22Rv1 (cell line): ENCODE measurements at regions not wholly inside any gene's neighbourhood (a gene's known extent, or its start where the extent isn't known, plus 50 kb on each side); places are given as distances from the start of the nearest gene placed in this dataset.

Experiments used
- H3K27ac ChIP-seq: fragments of 450-650 bp; 2 replicates; pipeline ENCODE4 v1.5.1; 2017
- CTCF ChIP-seq: fragments of 450-650 bp; IDR thresholded peaks from 2 replicates; pipeline ENCODE4 v1.5.1; 2017; ENCODE audit warnings: mild to moderate bottlenecking
- ZFX ChIP-seq: fragments of 450-650 bp; IDR thresholded peaks from 2 replicates; pipeline ENCODE4 v1.6.1; 2017; ENCODE audit warnings: antibody characterized with exemption, borderline replicate concordance

DNA sequence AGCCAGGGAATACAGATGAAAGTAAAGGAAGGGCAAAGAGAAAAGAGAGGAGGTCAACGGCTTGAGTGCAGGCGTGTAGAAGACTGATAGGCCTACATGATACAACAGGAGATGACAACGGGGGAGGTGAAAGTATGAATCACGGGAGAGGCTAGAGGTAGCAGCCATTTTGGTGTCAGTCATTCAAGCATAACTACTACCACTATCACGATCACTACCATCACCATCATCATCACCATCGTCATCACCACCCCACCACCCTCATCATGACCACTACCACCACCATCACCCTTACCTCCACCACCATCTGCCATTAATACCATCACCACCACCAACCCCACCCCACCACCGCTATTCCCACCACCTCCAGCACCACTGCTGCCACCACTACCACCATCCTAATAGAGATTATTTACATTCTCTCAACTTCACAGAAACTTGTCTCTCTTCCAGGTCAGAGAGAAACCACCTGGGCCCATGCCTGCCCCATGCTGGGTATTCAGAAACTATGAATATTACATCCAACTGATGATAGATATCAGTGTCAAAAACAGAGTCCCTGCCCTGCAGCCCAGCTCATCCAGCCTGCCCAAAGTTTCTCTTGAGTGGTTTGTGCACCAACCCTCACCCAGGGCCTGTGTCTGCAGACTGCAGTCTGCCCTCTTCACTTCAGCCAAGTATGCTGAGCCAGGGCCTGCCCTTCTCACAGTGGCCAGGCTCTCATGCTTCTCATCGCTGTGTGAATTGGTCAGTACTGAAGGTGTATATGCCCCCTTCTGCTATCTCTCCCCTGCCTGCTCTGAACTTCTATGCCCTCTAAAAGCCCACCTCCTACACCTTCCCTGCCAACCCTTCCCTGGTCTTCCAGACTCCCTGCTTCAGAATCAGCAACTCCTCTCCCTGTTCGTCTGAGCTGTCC, 215.6 kb upstream of the TLE3 start:
- H3K27ac ChIP-seq: no peak overlapping the region
- no peak for TF ChIP-seq CTCF
- no peak for TF ChIP-seq ZFX

- TF ChIP-seq ZFX (no peak), CTCF (no peak)
- no peak overlapping the region for H3K27ac ChIP-seq
Measured at GRCh38 chr15:70311821-70312220, 214.1 kb upstream of the TLE3 start.

GRCh38 chr15:70309716-70310115, 212.0 kb upstream of the TLE3 start:
- H3K27ac ChIP-seq: no peak overlapping the region

DNA sequence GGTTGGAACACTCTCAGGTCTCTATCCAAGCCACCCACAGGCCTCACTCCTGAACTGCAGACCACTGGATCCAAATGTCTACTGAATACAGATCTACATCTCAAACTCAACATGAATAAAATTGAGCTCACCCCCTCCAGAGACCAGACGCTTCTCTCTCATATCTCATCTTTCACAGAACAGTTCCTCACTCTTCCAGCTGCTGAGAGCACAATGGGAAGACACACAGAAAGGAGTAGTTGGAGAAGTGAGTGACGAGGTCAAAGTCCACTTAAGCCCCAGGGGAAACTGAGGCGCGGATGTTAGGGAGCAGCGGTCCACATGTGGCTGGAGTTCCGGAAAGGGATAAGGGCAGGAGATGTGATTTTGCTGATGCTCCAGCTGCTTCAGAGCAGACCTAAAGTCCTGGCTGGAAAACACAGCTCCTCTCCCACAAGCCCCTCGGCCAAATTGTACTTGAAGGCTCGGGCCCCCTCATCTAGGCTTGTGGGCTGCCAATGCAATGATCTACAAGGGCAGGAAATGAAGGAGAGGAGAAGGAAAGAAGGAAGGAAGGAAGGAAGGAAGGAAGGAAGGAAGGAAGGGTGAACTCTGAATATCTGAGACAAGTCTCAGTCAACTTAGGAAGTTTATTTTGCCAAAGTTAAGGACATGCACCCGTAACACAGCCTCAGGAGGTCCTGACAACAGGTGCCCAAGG, 211.2 kb upstream of the TLE3 start:
- no peak overlapping the region for H3K27ac ChIP-seq
- TF ChIP-seq ZFX (no peak), CTCF (no peak)

More at GRCh38 chr15:70309716-70310115, 212.0 kb upstream of the TLE3 start:
- no peak for TF ChIP-seq ZFX
- no peak for TF ChIP-seq CTCF

DNA sequence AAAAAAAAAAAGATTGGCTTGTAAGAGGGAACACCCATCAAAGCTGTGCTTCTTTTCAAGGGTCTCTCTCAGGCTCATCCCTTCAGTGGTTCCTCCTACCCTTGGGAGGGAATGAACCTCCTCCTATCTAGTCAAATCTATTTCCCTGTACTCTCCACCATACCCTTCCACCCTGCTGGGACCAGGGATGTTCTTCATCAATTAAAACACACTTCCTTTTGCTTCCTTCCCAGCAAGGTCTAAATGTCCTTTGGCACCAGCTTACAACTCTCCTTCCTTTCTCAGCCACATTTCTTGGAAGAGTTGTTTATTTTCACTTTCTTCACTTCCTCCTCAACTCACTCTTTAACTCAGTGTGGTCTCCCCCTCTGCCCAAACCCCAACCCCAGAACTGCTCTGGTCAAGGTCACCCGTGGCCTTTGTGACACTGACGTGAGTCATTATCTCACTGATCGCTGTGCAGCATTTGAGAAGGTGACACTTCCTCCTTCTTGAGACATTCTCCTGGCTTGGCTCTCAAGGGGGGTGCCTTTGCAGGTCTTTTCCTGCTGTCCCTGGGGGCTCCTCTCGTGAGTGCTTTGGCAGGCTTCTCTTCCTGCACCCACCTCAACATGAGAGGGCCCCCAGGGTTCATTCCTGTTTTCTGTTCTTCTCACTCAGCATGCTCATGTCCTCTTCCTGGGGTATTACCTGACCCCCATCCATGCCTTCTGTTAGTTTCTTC, 210.5 kb upstream of the TLE3 start:
- TF ChIP-seq ZFX (no peak), CTCF (no peak)
- H3K27ac ChIP-seq: no peak overlapping the region

GRCh38 chr15:70306582-70306981, 208.9 kb upstream of the TLE3 start:
- TF ChIP-seq ZFX (no peak), CTCF (no peak)

More at GRCh38 chr15:70306582-70306981, 208.9 kb upstream of the TLE3 start:
- H3K27ac ChIP-seq: no peak overlapping the region
